Sigmoid colon (tissue), 6 donors: ENCODE measurements at regions not wholly inside any gene's neighbourhood (a gene's known extent, or its start where the extent isn't known, plus 50 kb on each side); places are given as distances from the start of the nearest gene placed in this dataset.

ENCODE experiments used
- DNase-seq: peaks from one replicate; pipeline ENCODE4 v3.0.0-alpha.2; 2019
- H3K27ac ChIP-seq, 4 donors: fragments of 200-600 bp; sonication (generic); one replicate each; pipeline ENCODE4 v1.5.1; 2016 to 2019; ENCODE audit warnings: mild to moderate bottlenecking in 1 of 4
- H3K27me3 ChIP-seq, 3 donors: fragments of 200-600 bp; sonication (generic); one replicate each; pipeline ENCODE4 v1.5.1; 2019; ENCODE audit warnings: mild to moderate bottlenecking in 1 of 3
- H3K36me3 ChIP-seq, 4 donors: fragments of 200-600 bp; sonication (generic); one replicate each; pipeline ENCODE4 v1.5.1; 2016 to 2019
- H3K4me1 ChIP-seq, 4 donors: fragments of 200-600 bp; sonication (generic); one replicate each; pipeline ENCODE4 v1.5.1; 2017 to 2019
- H3K4me3 ChIP-seq, 4 donors: fragments of 200-600 bp; sonication (generic); one replicate each; pipeline ENCODE4 v1.5.1; 2017 to 2019; ENCODE audit warnings: mild to moderate bottlenecking in 2 of 4, moderate library complexity in 1 of 4
- H3K9me3 ChIP-seq, 4 donors: fragments of 200-600 bp in 3 of 4; sonication (generic) in 3 of 4; one replicate each; pipeline versions ENCODE4 v1.5.1 to v1.6.1; 2013 to 2019
- CTCF ChIP-seq, 4 experiments: fragments of 450-650 bp in 3 of 4; fragments of 200-600 bp in 1 of 4; IDR thresholded peaks; one replicate each; pipeline ENCODE4 v1.5.1; 2016 to 2019; ENCODE audit warnings: antibody characterized with exemption in 4 of 4, mild to moderate bottlenecking in 3 of 4, moderate library complexity in 2 of 4
- EP300 ChIP-seq, 4 donors: sonication (generic); formaldehyde crosslinking; IDR thresholded peaks; one replicate each; pipeline ENCODE4 v1.6.1; 2017; ENCODE audit warnings: antibody characterized with exemption in 4 of 4
- POLR2A ChIP-seq, 2 donors: fragments of 450-650 bp; IDR thresholded peaks; one replicate each; pipeline ENCODE4 v1.6.1; 2016; ENCODE audit warnings: antibody characterized with exemption in 2 of 2, mild to moderate bottlenecking in 2 of 2, moderate library complexity in 2 of 2
- POLR2AphosphoS5 ChIP-seq, 4 donors: sonication (generic); formaldehyde crosslinking; IDR thresholded peaks; one replicate each; pipeline ENCODE4 v1.6.1; 2017; ENCODE audit warnings: antibody characterized with exemption in 4 of 4
- WGBS, 2 donors: extraction: QIAGEN DNeasy Blood & Tissue Kit; methylation state at CpG; one replicate each; pipeline ENCODE4 v1.1.7; 2013; 5-methylcytosine and 5-hydroxymethylcytosine counted together
- intact Hi-C: fragments of 100-400 bp; cut with DNase I; formaldehyde crosslinking; loops from one replicate; pipeline ENCODE4 v1.15.1; 2023
- donor health status: healthy with polysubstance abuse.
- donor health status: healthy.

DNA sequence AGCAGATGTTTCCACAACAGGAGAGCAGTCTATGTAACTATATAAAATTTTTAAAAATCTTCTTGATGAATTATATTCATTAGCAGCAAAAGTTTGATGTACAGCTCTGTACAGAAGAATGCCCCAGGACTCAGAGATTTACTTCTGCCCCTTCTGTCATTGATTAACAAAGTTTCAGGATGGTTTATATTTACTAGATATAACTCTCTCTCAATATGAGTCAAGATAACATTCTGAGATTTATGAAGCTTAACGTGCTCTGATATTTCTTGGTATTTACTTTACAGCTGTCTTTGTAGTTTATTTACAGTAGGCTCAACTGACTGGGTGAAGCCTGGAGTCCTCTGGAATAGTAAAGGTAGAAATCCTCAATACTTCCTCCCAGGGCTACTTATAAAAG, 93.6 kb upstream of the HNMT start:
- DNase-seq: no peak
- WGBS, 2 donors: 9 to 48% methylated on average over 1 of the region's 1 CpG
- Histone ChIP-seq H3K4me1 (no peaks in the 10 kb centered on the region), H3K27ac (no peak overlapping the region), H3K9me3 (no peaks in the 10 kb centered on the region), H3K27me3 (no peaks in the 10 kb centered on the region), H3K4me3 (no peak overlapping the region), H3K36me3 (no peaks in the 10 kb centered on the region)
- no peak for TF ChIP-seq CTCF (IDR thresholded peaks at IDR 0.05)
- TF ChIP-seq EP300 (IDR thresholded peaks at IDR 0.05): no peak
- TF ChIP-seq POLR2AphosphoS5 (IDR thresholded peaks at IDR 0.05): no peak
- TF ChIP-seq POLR2A (IDR thresholded peaks at IDR 0.05): no peak
- intact Hi-C loops: no loop called here

GRCh38 chr2:137872577-137872976, 91.7 kb upstream of the HNMT start:
- Histone ChIP-seq H3K9me3 (no peaks in the 10 kb centered on the region), H3K4me3 (no peak overlapping the region), H3K36me3 (no peaks in the 10 kb centered on the region), H3K27me3 (no peaks in the 10 kb centered on the region), H3K4me1 (no peaks in the 10 kb centered on the region), H3K27ac (no peak overlapping the region)
- 85 to 86% methylated on average over 4 of the region's 4 CpGs for WGBS, 2 donors
- intact Hi-C loops: no loop called here
- DNase-seq: no peak
- TF ChIP-seq CTCF (IDR thresholded peaks at IDR 0.05) (no peak), POLR2AphosphoS5 (IDR thresholded peaks at IDR 0.05) (no peak), POLR2A (IDR thresholded peaks at IDR 0.05) (no peak), EP300 (IDR thresholded peaks at IDR 0.05) (no peak)

GRCh38 chr2:137873536-137874244, 90.6 kb upstream of the HNMT start:
- WGBS, 2 donors: 34 to 56% methylated on average over 5 of the region's 5 CpGs
- DNase-seq: no peak
- Histone ChIP-seq H3K27me3 (no peaks in the 10 kb centered on the region), H3K4me1 (no peaks in the 10 kb centered on the region), H3K4me3 (no peak overlapping the region), H3K36me3 (no peaks in the 10 kb centered on the region), H3K27ac (no peak overlapping the region), H3K9me3 (no peaks in the 10 kb centered on the region)
- intact Hi-C loops: no loop called here
- TF ChIP-seq POLR2AphosphoS5 (IDR thresholded peaks at IDR 0.05) (no peak), POLR2A (IDR thresholded peaks at IDR 0.05) (no peak)

DNA sequence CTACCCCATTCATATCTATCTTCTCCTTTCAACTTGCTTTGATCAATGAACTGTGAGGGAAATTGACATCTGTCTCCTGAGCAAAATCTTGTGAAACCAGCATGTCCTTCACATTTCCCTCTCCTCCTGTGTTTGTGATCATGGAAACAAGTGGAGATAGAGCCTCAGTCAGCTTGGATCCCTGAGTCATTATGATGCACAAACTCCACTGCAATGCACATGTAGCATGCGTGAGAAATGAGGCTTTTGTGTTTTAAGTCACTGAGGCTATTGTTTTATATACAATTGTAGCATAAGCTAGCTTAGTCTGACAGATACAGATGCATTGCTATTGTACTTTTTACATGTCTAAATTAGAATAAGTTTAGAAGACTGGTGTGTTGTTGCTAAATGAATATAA, 85.2 kb upstream of the HNMT start:
- Histone ChIP-seq H3K9me3 (peaks cover 0 to 2% (median 0%) of the 10 kb centered on the region in 4 donors), H3K4me3 (no peak overlapping the region), H3K4me1 (no peaks in the 10 kb centered on the region), H3K36me3 (no peaks in the 10 kb centered on the region), H3K27me3 (no peaks in the 10 kb centered on the region), H3K27ac (no peak overlapping the region)
- intact Hi-C loops: no loop called here
- DNase-seq: no peak
- TF ChIP-seq POLR2A (IDR thresholded peaks at IDR 0.05): no peak
- no peak for TF ChIP-seq POLR2AphosphoS5 (IDR thresholded peaks at IDR 0.05)
- no peak for TF ChIP-seq CTCF (IDR thresholded peaks at IDR 0.05)
- TF ChIP-seq EP300 (IDR thresholded peaks at IDR 0.05): no peak
- 89 to 95% methylated on average over 1 of the region's 1 CpG for WGBS, 2 donors

DNA sequence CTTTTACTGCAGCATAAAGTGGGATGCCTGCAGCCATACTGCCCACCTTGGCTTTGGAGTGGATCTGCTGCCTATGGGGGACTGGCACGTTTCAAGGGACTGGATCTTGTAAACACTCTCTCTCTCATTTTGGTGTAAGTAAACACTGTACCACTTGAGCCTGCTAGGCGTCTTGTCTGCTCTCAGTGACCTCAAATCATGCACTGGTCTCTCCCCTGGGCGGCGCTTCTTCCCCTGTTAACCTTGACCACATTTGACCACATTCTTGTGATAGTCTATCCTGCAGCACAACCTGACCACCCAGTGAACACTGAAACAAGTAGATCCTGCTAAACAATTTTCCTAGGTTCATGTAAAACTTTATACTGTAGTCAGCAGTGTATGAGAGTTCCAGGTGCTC, 82.6 kb upstream of the HNMT start:
- WGBS, 2 donors: 77 to 80% methylated on average over 4 of the region's 4 CpGs
- H3K4me1 ChIP-seq: no peaks in the 10 kb centered on the region
- no peak for TF ChIP-seq CTCF (IDR thresholded peaks at IDR 0.05)
- TF ChIP-seq POLR2AphosphoS5 (IDR thresholded peaks at IDR 0.05): no peak
- no peak for TF ChIP-seq POLR2A (IDR thresholded peaks at IDR 0.05)
- no peak for TF ChIP-seq EP300 (IDR thresholded peaks at IDR 0.05)

More for the DNA sequence above, 82.6 kb upstream of the HNMT start:
- Histone ChIP-seq H3K9me3 (peaks cover 0 to 2% (median 0%) of the 10 kb centered on the region in 4 donors), H3K27ac (no peak overlapping the region), H3K36me3 (no peaks in the 10 kb centered on the region), H3K4me3 (no peak overlapping the region), H3K27me3 (no peaks in the 10 kb centered on the region)
- no peak for DNase-seq
- intact Hi-C loops: no loop called here
